AG20443 (cell line): ENCODE measurements at regions not wholly inside any gene's neighbourhood (a gene's known extent, or its start where the extent isn't known, plus 50 kb on each side); places are given as distances from the start of the nearest gene placed in this dataset.
A peak's percentile ranks its signal among the peaks of the same experiment; 100 is the strongest.

Source experiments
- DNase-seq: peaks from one replicate; pipeline ENCODE4 v3.0.0; 2012; ENCODE audit warnings: low spot score, mixed read lengths

DNA sequence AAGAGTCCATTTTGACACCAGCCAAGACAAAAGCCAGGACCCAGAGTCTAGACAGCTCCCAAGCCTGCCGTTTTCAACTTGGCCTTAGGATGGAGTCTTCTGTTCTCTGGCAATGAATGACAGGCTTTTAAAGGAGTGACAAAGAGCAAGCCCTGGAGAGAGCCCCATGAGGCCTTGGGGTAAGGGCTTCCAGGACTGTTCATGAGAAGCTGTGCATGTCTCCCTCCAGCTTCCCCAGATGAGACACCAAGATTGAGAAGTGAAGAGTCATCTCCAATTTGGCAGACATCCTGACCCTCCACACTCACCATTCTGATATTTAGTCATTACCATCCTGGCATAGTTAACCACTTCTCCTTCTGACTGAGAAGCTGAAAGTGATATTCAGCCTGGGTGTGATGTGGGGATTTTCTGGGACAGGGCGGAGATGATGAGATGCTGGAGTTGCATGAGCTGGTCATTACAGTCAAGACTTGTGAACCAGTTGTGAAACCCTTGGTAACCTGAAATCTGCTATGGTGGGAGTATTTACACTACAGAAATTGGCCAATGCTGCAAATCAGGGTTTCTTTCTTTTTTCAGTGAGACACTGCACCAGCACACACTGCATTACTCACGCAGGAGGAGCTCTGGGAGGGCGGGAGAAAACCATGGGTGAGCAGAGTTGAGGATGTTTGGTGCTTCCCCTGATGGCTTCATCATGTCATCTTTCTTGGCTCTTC is 77.8 kb downstream of the VCPKMT start:
- DNase-seq, result peak; percentile 91

DNA sequence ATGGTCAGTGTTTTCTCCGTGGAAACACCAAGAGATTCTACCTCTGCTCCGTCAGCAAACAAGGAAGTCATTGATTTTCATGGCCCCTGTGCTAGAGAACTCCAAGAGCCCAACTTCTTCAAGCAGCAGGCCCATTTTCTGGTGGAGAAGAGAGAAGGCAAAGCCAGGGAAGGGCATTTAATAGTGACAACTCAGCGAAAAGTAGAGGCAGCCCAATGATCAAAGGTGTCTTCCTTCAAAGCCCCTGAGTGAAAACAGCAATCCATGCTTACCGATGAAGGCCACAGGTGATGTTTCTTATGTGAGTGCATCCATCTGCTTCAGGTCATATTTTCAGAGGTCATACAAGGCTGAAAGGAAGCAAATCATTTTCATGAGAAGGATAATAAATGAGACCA is 77.3 kb downstream of the VCPKMT start:
- no peak for DNase-seq

DNA sequence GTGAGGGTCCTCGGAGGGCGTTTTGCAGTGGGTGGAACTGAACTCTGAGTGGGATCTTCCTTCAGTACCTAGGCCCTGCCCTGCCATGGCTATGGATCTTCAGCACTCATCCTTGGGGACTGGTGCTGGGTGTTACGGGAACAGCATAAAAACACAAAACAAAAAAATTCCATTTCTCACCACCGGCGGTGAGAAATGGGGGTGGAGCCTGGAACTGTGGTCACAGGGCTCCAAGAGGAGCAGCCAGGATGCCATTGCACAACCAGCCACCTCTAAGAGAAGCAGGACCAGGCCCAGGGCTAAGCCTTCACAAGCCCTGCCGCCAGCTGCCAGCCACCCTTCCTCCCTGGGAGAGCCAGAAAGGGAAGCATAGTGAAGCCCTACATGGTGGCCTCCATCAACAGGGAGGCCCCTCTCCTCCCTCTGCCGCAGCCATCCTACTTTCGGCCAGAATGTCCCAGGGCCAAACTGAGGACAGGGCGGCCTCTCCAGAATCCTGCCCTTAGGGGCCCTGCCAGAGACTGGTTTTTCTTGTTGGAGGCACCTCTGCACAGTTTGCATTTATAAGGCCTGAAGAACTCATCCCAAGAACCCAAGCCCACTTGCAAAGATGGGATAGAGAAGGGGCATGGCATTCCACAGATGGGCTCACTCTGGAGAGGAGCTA is 76.5 kb downstream of the VCPKMT start:
- peak; percentile 46 for DNase-seq

DNA sequence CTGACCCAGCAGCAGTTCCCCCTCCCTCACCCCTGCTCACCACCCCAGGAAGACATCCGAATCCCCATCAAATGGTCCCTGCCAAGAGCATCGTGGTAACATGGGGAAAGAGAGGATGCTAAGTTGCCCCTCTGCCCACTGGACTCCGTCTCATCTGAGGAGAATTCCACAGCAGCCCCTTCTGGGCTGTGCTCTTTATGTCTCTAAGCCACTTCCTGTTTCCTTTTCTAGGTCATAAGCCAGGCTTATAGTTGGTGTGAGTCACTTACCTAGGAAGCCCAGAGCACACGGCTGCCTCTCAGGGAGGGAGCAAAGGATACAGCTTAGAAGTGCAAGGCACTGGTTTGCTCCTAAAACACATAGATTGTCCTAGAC is 76.0 kb downstream of the VCPKMT start:
- peak; percentile 33 for DNase-seq

DNA sequence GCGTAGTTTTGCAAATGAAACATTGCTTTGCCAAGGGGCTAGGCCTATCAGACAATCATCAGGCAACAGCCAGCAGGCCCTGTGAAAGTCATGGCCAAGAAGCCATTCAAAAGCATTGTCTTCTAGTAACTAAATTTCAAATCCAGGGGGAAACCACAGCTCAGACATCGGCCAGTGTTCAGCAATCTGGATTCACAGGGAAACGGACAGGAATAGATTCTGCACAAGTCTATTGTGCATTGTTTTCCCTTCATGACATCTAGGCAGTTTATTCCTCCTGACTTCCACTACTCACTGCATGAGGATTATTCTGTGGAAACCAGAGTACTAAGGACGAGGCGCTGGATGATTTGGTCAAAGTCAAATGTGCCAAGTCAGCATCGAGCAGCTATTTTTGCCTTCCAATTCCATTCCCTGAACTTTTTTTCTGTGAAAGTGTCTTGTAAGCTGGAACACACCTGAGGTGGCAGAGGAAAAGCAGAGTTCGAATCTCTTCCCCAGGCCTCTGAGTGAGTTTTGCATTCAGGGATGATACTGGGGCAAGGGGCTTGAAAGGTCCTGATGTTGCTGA is 75.4 kb downstream of the VCPKMT start:
- DNase-seq, result no peak

DNA sequence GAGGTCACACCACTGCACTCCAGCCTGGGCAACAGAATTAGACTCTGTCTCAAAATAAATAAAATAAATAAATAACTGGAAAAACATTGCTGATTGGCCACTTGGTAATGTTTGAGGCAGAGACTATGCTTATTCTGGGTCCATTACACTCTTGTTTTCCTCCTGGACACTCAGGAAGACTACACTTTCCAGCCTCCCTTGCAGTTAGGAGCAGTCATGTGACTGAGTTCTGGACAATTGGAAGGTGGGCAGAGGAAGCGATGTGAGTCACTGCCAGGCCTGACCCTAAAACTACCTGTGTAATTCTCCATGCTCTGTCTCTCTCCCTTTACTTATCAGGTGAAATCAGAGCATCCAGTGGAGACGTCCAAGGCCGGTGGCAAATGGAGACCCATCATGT is 74.4 kb downstream of the VCPKMT start:
- DNase-seq, result no peak

DNA sequence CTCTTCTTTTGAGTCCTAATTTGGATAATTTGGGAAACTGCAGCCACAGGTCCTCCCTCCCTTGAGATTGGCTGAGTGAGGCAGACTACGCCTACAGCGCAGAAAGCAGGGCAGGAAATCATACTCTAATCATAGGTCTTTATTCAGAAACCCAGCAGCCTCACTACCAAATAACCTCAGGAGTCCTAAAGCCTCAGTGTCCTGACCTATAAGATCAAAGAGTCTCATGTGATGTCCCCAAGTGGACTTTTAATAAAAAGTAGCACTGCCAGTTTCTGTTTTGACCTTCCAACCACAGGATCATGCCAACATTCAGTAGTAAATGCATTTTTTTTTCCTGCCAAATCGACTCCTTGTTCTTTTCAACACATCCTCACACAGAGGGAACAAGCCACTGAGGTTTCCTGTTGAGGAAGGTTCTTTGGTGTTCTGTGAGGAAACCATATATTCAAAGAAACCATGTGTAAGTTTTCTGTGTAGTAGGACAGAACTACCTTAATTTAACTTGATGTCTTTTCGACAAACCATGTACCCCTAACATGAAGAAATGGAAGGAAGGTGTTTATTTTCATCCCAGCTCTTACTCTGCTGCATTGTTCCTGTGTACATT is 72.2 kb downstream of the VCPKMT start:
- DNase-seq, result no peak

DNA sequence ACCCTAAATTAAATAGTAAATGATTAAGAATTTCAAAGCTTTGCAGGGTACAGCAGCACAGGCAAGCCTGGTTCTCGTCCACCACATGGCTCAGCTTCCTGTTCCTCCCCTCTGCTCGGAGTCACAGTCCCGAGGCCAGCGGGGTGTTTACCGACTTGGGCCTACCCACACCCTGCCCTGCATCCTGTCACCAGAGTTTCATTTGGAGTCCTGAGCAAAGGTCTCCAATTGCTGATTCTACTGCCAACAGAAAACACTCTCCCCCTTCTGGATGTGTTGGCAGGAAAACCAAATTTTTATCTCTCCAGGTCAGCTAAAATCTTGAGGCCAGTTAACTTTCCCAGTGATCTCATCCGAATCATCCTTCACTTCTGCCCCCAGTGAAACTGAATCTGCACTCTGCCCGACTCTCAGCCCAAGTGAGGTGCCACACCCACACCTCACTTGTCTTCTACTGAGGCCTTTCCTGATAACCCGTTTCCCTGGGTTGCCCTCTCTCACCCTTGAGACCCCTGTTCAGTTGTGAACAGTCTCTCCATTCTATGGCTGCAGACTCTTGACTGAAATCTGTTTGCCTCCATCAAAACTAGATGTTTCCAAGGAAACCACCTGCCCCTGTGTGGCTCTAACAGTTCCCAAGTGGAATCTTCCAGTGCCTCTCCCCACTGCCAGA is 71.2 kb downstream of the VCPKMT start:
- peak; percentile 83 for DNase-seq

DNA sequence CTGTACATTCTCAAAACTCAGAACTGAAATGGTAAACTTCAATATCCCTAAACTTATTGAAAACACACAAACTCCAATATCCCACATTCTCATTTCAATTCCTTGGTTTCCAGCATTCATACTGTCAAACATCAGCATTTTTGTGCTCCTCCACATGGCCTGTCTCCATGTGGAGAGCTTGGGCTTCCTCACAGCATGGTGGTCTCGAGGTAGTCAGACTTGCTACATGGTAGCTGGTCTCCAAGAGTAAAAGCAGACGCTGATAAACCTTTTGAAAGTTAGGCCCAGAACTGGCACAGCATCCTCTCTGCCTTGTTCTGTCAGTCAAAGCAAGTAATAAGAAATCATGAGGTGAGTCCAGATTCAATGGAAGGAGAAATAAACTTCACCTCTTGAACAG is 70.5 kb downstream of the VCPKMT start:
- no peak for DNase-seq

DNA sequence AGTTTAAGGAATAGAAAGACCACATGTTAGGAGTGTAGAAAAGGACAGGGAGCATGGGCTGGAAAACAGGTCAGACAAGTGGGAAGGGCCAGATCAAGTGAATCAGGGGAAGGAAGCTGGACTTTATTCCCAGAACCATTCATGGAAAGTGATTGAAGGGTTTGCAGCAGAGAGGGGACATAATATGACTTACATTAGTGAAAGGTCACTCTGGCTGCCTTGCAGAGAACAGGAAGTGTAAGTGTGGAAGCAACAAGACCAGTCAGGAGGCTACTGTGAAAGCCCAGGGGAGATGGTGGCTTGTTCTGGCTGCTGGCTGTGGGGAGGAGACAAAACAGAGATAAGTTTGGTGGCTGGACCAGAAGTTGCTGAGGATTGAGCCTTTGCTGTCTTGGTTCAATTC is 69.1 kb downstream of the VCPKMT start:
- no peak for DNase-seq

DNA sequence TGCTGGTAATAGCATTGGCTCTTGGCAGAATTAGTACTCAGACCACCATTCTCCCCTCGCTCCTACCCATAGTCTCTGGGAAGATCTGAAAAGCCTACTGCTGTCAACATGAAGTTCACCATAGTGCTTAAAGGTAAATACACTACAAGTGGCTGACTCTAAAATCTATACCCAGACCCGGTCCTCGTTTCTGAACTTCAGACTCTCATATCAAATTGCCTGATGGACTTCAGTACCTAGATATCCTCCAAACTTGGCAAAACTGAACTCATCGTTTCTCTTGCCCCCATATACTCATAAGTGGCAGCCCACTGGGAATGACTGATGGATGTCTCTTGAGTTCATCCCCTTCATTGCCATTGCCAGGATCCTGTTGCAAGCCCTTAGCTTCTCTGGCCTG is 67.3 kb downstream of the VCPKMT start:
- no peak for DNase-seq

DNA sequence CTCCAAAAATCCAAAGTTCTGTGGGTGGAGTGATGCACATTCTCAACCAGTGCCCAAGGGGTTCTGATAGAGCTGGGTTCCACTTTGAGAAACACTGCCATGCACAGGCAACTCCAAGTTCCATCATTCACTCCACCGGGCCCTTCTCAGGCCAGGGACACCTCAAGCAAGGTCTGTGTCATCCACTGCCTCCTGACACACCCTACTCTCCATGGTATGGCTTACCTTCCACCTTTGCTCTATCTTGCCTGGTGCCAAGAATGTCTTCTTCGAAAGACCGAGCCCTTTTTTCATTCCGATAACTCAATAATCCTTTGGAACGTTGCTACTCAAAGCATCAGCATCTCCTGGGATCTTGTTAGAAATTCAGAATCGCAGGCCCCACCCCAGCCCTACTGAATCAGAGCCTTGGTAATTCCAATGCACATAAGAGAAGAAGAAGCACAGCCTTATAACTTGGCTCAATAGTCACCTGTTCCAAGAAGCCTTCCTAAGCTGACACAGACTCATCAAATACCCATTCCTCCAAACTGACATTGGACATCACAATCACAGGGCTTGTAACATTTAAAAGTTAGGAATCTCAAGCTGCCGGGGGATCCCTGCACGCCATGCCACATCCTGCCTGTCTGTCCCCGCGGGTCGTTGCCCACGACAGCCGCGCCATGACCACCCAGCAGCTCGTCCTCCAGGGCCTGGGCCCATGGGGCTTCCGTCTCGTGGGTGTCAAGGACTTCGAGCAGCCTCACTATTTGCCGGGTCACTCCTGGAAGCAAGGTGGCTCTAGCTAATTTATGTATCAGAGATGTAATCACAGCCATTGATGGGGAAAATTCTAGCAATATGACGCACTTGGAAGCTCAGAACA is 66.4 kb downstream of the VCPKMT start:
- no peak for DNase-seq

DNA sequence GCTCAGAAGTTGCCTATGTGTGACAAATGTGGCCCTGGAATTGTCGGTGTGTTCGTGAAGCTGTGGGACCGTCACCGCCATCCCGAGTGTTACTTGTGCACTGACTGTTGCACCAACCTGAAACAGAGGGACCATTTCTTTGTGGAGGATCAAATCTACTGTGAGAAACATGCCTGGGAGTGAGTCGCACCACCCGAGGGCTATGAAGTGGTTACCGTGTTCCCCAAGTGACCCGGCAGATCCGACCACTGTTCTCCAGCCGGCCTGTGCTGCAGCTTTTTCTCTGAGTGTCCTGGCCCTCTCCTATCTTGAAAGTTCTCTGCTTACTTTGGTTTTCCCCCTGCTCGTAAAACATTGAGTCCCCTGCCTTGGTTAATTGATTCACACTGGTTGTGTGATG is 65.3 kb downstream of the VCPKMT start:
- DNase-seq, result no peak

DNA sequence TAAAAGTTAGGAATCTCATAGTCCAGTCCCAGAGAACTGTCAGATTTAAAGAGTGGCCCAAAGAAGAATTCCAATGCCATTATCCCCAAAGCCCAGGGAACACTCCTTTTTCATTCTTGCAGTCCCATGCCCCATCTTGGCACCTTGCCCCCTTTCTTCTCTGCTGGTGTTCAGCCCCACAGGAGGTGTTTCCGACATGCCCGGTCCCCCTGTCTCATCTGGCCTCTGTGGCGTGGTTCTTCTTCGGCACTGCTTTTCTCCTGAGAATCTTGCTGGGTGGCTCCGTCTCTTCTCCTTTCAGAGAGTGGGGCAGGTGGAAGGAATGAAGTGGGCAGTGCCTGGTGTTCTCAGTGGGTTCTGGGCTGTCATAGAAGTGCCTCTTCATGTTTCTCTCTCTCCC is 64.7 kb downstream of the VCPKMT start:
- DNase-seq, result no peak

DNA sequence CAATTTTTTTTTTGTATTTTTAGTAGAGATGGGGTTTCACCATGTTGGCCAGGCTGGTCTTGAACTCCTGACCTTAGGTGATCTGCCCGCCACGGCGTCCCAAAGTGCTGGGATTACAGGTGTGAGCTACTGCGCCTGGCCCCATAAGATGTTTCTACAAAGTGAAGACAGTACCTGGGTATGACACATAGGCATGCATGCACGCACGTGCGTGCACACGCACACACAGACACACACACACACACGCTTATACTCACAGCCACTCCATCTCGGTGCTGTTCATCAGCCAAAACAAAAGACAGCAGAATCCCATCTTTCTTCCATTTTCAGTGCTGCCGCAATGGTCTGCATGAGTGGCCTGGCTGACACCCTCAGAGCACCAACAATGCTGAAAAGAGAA is 63.9 kb downstream of the VCPKMT start:
- no peak for DNase-seq

DNA sequence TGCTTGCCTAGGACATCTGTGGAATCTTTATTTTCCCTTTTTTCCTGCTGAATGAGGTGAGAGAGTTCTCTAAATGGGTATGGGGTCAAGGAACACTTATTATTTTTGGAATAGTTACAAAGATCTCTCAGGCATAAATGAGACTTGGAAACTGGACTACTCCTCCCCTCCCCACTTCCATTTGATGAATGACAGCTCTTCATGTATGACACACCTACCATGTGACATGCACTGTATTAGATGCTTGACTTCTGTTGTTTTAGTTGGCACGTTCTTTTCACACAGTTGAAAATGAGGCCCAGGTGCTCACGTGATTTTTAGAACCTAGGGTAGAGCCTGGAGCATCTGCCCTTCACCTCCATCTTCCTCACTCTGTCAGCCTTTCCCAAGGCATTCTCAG is 62.4 kb downstream of the VCPKMT start:
- DNase-seq, result no peak

DNA sequence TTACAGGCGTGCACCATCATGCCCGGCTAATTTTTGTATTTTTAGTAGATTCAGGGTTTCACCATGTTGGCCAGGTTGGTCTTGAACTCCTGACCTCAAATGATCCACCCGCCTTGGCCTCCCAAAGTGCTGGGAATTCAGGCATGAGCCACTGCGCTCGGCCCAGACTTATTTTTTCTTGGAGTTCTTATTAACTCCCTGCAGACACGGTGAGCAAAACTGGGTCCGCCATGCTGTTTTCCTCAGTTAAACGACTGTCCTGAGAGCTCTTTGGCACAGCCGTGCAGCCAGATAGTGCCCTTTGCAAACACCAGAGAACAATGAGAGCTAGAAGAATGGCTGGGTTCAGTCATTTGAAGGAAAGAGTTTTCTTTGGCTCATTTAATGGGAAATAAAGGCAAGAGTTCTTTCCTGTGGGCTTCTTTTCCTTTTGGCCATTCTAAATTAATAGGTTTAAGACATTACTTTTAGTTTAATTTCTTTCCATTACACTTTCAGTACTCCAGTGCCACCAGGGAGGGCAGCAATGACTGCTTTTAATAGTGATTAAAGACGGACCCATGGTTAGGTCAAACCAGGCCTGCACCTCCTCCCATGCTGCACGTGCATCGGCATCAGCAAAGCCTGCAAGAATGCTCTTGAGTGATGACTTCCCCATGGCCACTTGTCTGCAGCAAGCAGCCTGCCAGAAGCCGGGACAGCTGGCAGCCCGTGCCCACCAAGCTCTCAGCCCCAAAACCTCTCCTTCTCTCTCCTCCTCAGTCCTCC is 60.7 kb downstream of the VCPKMT start:
- peak; percentile 23 for DNase-seq

DNA sequence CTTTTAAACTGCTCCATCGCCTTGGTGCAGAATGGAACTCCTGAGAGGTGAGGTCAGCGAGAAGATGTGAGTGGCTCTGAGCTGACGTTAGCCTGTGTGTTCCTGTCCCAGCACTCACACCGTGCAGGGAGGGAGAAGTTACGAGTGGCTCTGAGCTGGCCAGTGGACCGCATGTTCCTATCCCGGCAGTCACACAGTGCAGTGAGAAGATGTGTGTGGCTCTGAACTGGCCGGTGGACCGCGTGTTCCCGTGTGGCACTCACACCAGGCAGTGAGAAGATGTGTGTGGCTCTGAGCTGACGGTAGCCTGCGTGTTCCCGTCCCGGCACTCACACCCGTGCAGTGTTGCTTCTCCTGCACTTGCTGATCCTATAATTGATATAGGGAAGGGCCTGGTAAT is 59.9 kb downstream of the VCPKMT start:
- no peak for DNase-seq

DNA sequence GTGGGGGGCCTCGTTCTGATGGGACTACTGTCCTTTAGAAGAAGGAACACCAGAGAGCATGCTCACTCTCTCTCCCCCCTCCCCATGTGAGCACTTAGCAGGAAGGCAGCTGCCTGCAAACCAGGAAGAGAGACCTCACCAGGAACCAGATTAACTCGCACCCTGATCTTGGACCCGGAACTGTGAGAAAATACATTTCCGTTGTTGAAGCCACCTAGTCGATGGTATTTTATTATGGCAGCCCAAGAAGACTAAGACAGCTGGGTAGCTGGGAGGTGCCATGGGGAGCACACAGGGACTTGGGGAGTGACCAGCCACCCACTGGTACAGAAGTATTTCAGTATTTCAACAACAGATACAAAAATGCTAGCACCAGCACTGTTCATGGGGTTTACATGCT is 59.0 kb downstream of the VCPKMT start:
- no peak for DNase-seq

DNA sequence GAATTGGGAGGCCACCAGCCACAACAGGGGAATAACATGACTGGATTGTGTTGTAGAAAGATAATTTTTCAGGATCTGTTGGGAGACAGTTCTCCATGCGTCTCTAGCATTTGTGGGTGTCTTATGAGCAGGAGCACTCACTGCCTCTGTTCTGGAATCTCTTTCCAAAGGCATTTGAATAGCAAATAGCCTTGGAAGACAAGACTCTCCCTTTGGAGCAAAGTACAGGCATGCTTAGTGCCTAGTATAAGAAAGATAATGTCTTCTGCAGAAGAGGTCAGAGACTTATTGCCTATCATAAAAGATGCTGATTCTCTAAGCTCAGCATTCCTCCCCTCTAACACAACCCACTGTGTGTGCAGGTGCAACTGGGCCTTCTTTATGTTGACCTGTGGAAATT is 58.3 kb downstream of the VCPKMT start:
- DNase-seq, result no peak
